ENCODE measurements at regions not wholly inside any gene's neighbourhood (a gene's known extent, or its start where the extent isn't known, plus 50 kb on each side); places are given as distances from the start of the nearest gene placed in this dataset.

GRCh38 chr2:180307096-180307495 lies 300.0 kb upstream of the CWC22 start:
- Mint-ChIP-seq H3K36me3 (ENCODE audit: low read depth) (no peaks in the 10 kb centered on the region), H3K27me3 (ENCODE audit: insufficient read depth) (no peaks in the 10 kb centered on the region), H3K4me1 (ENCODE audit: low read depth) (no peaks in the 10 kb centered on the region), H3K9me3 (no peaks in the 10 kb centered on the region), H3K4me3 (no peak overlapping the region), H3K27ac (no peak overlapping the region)
- intact Hi-C loops (cut with micrococcal nuclease): no loop called here
- DNase-seq (ENCODE audit: low spot score): no peak

- no peaks in the 10 kb centered on the region for H3K4me1 Mint-ChIP-seq (ENCODE audit: low read depth)
- H3K27ac Mint-ChIP-seq: no peak overlapping the region
- no peaks in the 10 kb centered on the region for H3K9me3 Mint-ChIP-seq
Measured at GRCh38 chr2:180306346-180306745, 299.2 kb upstream of the CWC22 start.

GRCh38 chr2:180291552-180292421 lies 284.7 kb upstream of the CWC22 start:
- no peak overlapping the region for H3K27ac Mint-ChIP-seq
- no peaks in the 10 kb centered on the region for H3K36me3 Mint-ChIP-seq (ENCODE audit: low read depth)
- H3K27me3 Mint-ChIP-seq (ENCODE audit: insufficient read depth): no peaks in the 10 kb centered on the region
- H3K4me3 Mint-ChIP-seq: no peak overlapping the region
- intact Hi-C loops (cut with micrococcal nuclease): no loop called here
- DNase-seq (ENCODE audit: low spot score): no peak
- no peaks in the 10 kb centered on the region for H3K4me1 Mint-ChIP-seq (ENCODE audit: low read depth)
- H3K9me3 Mint-ChIP-seq: no peaks in the 10 kb centered on the region

More at GRCh38 chr2:180306346-180306745, 299.2 kb upstream of the CWC22 start:
- Mint-ChIP-seq H3K4me3 (no peak overlapping the region), H3K36me3 (ENCODE audit: low read depth) (no peaks in the 10 kb centered on the region), H3K27me3 (ENCODE audit: insufficient read depth) (no peaks in the 10 kb centered on the region)
- intact Hi-C loops (cut with micrococcal nuclease): no loop called here
- no peak for DNase-seq (ENCODE audit: low spot score)

- Mint-ChIP-seq H3K9me3 (no peaks in the 10 kb centered on the region), H3K4me1 (ENCODE audit: low read depth) (no peaks in the 10 kb centered on the region), H3K4me3 (no peak overlapping the region), H3K27me3 (ENCODE audit: insufficient read depth) (no peaks in the 10 kb centered on the region), H3K36me3 (ENCODE audit: low read depth) (no peaks in the 10 kb centered on the region), H3K27ac (no peak overlapping the region)
- intact Hi-C loops (cut with micrococcal nuclease): no loop called here
- DNase-seq (ENCODE audit: low spot score): no peak
Measured at GRCh38 chr2:180291060-180291459, 284.0 kb upstream of the CWC22 start.

DNA sequence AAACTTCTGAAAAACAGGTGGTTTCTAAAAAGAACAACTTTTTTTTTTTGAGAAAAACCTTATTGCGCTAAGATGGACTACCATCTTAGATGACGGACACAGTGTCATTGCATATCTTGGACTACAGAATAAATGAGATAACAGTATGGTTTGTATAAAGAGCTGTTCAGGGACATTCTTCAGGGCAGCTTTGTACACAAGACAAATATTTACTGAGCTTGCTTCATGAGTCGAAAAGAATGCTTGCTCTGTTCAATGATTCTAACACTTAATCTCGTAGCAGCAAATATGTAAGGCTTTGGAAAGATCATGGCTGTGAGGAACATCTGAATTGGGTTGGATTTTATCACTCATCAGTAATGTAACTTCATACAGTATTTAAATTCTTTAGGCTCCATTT lies 282.5 kb upstream of the CWC22 start:
- Mint-ChIP-seq H3K4me1 (ENCODE audit: low read depth) (no peaks in the 10 kb centered on the region), H3K36me3 (ENCODE audit: low read depth) (no peaks in the 10 kb centered on the region), H3K27ac (no peak overlapping the region), H3K9me3 (no peaks in the 10 kb centered on the region), H3K4me3 (no peak overlapping the region), H3K27me3 (ENCODE audit: insufficient read depth) (no peaks in the 10 kb centered on the region)
- no peak for DNase-seq (ENCODE audit: low spot score)
- intact Hi-C loops (cut with micrococcal nuclease): no loop called here

GRCh38 chr2:180279581-180279980 lies 272.5 kb upstream of the CWC22 start:
- Mint-ChIP-seq H3K27ac (no peak overlapping the region), H3K36me3 (ENCODE audit: low read depth) (no peaks in the 10 kb centered on the region), H3K4me1 (ENCODE audit: low read depth) (no peaks in the 10 kb centered on the region), H3K9me3 (no peaks in the 10 kb centered on the region), H3K27me3 (ENCODE audit: insufficient read depth) (no peaks in the 10 kb centered on the region), H3K4me3 (no peak overlapping the region)
- intact Hi-C loops (cut with micrococcal nuclease): no loop called here
- DNase-seq (ENCODE audit: low spot score): no peak

DNA sequence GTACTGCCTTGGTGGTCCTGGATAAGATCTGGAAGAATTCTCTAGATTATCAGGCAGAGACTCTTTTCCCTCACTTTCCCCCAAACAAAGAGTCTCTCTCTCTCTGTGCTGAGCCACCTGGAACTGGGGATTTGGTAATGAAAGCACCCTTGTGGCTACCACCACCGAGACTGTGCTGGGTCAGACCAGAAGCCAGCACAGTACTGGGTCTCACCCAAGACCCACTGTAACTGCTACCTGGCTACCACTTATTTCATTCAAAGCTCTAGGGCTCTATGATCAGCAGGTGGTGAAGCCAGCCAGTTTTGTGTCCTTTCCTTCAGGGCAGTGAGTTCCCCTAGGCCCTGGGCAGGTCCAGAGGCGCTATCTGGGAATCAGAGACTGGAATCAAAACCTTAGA lies 269.6 kb upstream of the CWC22 start:
- H3K4me1 Mint-ChIP-seq (ENCODE audit: low read depth): no peaks in the 10 kb centered on the region
- peaks cover 4% of the 10 kb centered on the region for H3K9me3 Mint-ChIP-seq
- no peak overlapping the region for H3K4me3 Mint-ChIP-seq
- no peak for DNase-seq (ENCODE audit: low spot score)
- no peaks in the 10 kb centered on the region for H3K27me3 Mint-ChIP-seq (ENCODE audit: insufficient read depth)
- H3K27ac Mint-ChIP-seq: no peak overlapping the region
- intact Hi-C loops (cut with micrococcal nuclease): no loop called here
- no peaks in the 10 kb centered on the region for H3K36me3 Mint-ChIP-seq (ENCODE audit: low read depth)

DNA sequence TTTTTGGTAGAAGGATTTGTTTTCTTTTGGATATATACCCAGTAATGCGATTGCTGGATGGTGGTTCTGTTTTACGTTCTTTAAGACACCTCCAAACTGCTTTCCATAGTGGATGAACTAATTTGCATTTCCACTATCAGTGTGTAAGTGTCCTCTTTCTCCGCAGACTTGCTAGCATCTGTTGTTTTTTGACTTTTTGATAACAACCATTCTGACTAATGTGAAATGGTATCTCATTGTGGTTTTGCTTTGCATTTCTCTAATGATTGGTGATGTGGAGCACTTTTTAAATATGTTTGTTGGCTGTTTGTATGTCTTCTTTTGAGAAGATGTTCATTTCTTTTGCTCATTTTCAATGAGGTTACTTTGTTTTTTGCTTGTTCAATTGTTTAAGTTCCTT lies 260.9 kb upstream of the CWC22 start:
- Mint-ChIP-seq H3K36me3 (ENCODE audit: low read depth) (no peaks in the 10 kb centered on the region), H3K4me1 (ENCODE audit: low read depth) (no peaks in the 10 kb centered on the region), H3K27ac (no peak overlapping the region), H3K27me3 (ENCODE audit: insufficient read depth) (no peaks in the 10 kb centered on the region), H3K4me3 (no peak overlapping the region), H3K9me3 (no peaks in the 10 kb centered on the region)
- intact Hi-C loops (cut with micrococcal nuclease): no loop called here
- no peak for DNase-seq (ENCODE audit: low spot score)

DNA sequence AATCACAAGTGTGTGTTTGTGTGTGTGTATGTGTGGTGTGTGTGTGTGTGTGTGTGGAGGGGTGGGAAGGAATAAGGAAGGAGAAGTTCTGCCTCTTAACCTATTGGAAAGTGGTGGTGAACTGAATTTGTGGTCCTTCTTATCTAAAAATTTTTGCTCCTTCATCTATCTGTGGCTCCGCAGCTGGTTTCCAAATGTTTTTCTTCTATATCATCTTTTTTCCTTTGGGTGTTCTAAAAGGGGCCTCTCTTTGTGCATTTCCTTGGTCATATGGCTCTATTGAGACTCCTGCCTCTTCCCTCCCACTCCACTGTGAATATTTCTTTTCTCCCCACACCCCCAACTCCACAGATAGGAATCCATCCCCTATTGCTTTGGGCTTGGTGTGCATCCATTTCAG lies 254.9 kb upstream of the CWC22 start:
- H3K4me1 Mint-ChIP-seq (ENCODE audit: low read depth): no peaks in the 10 kb centered on the region
- H3K4me3 Mint-ChIP-seq: no peak overlapping the region
- DNase-seq (ENCODE audit: low spot score): no peak
- intact Hi-C loops (cut with micrococcal nuclease): no loop called here
- H3K36me3 Mint-ChIP-seq (ENCODE audit: low read depth): no peaks in the 10 kb centered on the region
- H3K9me3 Mint-ChIP-seq: no peaks in the 10 kb centered on the region
- no peak overlapping the region for H3K27ac Mint-ChIP-seq
- no peaks in the 10 kb centered on the region for H3K27me3 Mint-ChIP-seq (ENCODE audit: insufficient read depth)

DNA sequence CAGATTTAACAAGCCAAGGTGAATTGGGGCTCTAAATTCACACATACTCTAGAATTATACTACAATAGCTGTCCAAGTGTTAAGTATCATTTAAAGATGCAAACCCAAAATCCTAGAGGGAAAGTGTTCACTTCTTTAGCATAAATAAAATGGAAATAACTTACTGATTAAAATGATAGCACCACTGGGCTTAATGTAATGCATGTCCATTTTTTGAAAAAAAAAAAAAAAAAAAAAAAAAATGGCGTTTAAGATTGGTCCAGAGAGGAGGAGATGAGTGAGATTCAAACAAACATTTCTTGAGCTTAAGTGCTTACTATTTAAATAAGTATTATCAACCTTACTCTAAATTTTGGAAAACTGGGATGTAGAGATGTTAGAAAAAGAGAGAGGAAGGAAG lies 251.5 kb upstream of the CWC22 start:
- no peaks in the 10 kb centered on the region for H3K36me3 Mint-ChIP-seq (ENCODE audit: low read depth)
- no peaks in the 10 kb centered on the region for H3K9me3 Mint-ChIP-seq
- H3K27ac Mint-ChIP-seq: no peak overlapping the region
- intact Hi-C loops (cut with micrococcal nuclease): no loop called here
- H3K4me1 Mint-ChIP-seq (ENCODE audit: low read depth): no peaks in the 10 kb centered on the region
- no peak for DNase-seq (ENCODE audit: low spot score)
- no peaks in the 10 kb centered on the region for H3K27me3 Mint-ChIP-seq (ENCODE audit: insufficient read depth)
- H3K4me3 Mint-ChIP-seq: no peak overlapping the region

- Mint-ChIP-seq H3K27me3 (ENCODE audit: insufficient read depth) (no peaks in the 10 kb centered on the region), H3K36me3 (ENCODE audit: low read depth) (no peaks in the 10 kb centered on the region), H3K9me3 (no peaks in the 10 kb centered on the region), H3K4me3 (no peak overlapping the region), H3K4me1 (ENCODE audit: low read depth) (no peaks in the 10 kb centered on the region), H3K27ac (no peak overlapping the region)
- DNase-seq (ENCODE audit: low spot score): no peak
- intact Hi-C loops (cut with micrococcal nuclease): no loop called here
Measured at GRCh38 chr2:180258041-180258537, 251.0 kb upstream of the CWC22 start.

DNA sequence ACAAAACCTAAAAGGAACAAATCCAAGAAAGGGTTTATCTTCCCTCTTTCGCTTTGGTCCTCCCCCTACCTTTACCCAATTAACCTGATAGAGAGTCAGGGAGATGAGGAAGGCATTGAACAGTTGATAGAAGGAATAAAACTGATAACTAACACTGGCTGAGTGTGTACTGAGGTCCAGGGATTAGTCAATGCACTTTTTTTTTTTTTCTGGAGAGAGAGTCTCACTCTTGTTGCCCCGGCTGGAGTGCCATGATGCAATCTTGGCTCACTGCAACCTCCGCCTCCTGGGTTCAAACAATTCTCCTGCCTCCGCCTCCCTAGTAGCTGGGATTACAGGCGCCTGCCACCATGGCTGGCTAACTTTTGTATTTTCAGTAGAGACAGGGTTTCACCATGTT lies 250.2 kb upstream of the CWC22 start:
- no peak for DNase-seq (ENCODE audit: low spot score)
- H3K4me1 Mint-ChIP-seq (ENCODE audit: low read depth): no peaks in the 10 kb centered on the region
- H3K27me3 Mint-ChIP-seq (ENCODE audit: insufficient read depth): no peaks in the 10 kb centered on the region
- no peaks in the 10 kb centered on the region for H3K9me3 Mint-ChIP-seq
- no peak overlapping the region for H3K4me3 Mint-ChIP-seq
- no peaks in the 10 kb centered on the region for H3K36me3 Mint-ChIP-seq (ENCODE audit: low read depth)
- no peak overlapping the region for H3K27ac Mint-ChIP-seq
- intact Hi-C loops (cut with micrococcal nuclease): no loop called here

- intact Hi-C loops (cut with micrococcal nuclease): no loop called here
- Mint-ChIP-seq H3K4me3 (no peak overlapping the region), H3K4me1 (ENCODE audit: low read depth) (no peaks in the 10 kb centered on the region), H3K27me3 (ENCODE audit: insufficient read depth) (no peaks in the 10 kb centered on the region), H3K27ac (no peak overlapping the region), H3K9me3 (no peaks in the 10 kb centered on the region), H3K36me3 (ENCODE audit: low read depth) (no peaks in the 10 kb centered on the region)
- DNase-seq (ENCODE audit: low spot score): no peak
Measured at GRCh38 chr2:180255981-180256380, 248.9 kb upstream of the CWC22 start.

DNA sequence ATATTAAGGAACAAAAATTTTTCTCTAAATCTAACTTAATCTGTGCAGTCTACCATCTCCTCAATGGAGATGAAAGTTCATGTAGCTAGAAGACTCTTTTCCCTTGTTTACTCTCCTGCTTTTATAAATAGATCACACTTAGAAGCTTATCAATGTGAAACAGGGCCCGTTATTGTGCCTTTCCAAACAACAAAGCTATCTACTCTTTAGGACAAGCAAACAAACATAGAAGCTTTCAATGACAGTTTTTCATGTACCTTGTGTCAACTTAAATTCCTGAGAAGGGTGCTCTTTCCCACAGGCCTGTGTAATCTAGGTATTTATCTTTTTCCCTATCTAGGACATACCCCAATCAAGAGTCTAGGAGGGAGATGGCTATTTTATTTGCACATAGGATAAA lies 247.8 kb upstream of the CWC22 start:
- Mint-ChIP-seq H3K36me3 (ENCODE audit: low read depth) (no peaks in the 10 kb centered on the region), H3K27ac (no peak overlapping the region), H3K9me3 (no peaks in the 10 kb centered on the region), H3K4me3 (no peak overlapping the region), H3K4me1 (ENCODE audit: low read depth) (no peaks in the 10 kb centered on the region), H3K27me3 (ENCODE audit: insufficient read depth) (no peaks in the 10 kb centered on the region)
- intact Hi-C loops (cut with micrococcal nuclease): no loop called here
- no peak for DNase-seq (ENCODE audit: low spot score)

All from activated T-helper 1 cell treated with anti-CD3 and anti-CD28 coated beads, Interleukin-12 subunit alpha, Interleukin-12 subunit beta, Interleukin-2, Interleukin-4 antibody, amounts not matched to agents 30 ng/mL and 10 ng/mL and 1 ng/mL, durations not matched to agents 14 hours and 24 hours and 36 hours (primary cell).